Choroid plexus epithelial cell (primary cell): ENCODE measurements at regions not wholly inside any gene's neighbourhood (a gene's known extent, or its start where the extent isn't known, plus 50 kb on each side); places are given as distances from the start of the nearest gene placed in this dataset.

ENCODE experiments used
- DNase-seq: peaks from one replicate; pipeline ENCODE4 v3.0.0-alpha.2; 2010; ENCODE audit warnings: low read depth
- H3K4me3 ChIP-seq: 2 replicates; pipeline ENCODE4 v1.5.1; 2011; ENCODE audit warnings: low read depth, mild to moderate bottlenecking, control low read depth, low read length, moderate library complexity
- CTCF ChIP-seq: conservative IDR thresholded peaks from 2 replicates; pipeline ENCODE4 v1.5.1; 2011; ENCODE audit warnings: low read depth, mild to moderate bottlenecking, control low read depth, inconsistent platforms, low read length, moderate library complexity

GRCh38 chr9:89659891-89660685 lies 55.3 kb downstream of the GADD45G start:
- TF ChIP-seq CTCF: no peak
- H3K4me3 ChIP-seq: no peak overlapping the region
- no peak for DNase-seq

- DNase-seq: no peak
These were observed 56.7 kb downstream of the GADD45G start for GRCh38 chr9:89661391-89661949.

GRCh38 chr9:89661956-89662717 lies 57.3 kb downstream of the GADD45G start:
- TF ChIP-seq CTCF: no peak
- peak overlapping the region; percentile 61 for H3K4me3 ChIP-seq
- peak; percentile 98 for DNase-seq

More at GRCh38 chr9:89661391-89661949, 56.7 kb downstream of the GADD45G start:
- no peak overlapping the region for H3K4me3 ChIP-seq
- no peak for TF ChIP-seq CTCF

DNA sequence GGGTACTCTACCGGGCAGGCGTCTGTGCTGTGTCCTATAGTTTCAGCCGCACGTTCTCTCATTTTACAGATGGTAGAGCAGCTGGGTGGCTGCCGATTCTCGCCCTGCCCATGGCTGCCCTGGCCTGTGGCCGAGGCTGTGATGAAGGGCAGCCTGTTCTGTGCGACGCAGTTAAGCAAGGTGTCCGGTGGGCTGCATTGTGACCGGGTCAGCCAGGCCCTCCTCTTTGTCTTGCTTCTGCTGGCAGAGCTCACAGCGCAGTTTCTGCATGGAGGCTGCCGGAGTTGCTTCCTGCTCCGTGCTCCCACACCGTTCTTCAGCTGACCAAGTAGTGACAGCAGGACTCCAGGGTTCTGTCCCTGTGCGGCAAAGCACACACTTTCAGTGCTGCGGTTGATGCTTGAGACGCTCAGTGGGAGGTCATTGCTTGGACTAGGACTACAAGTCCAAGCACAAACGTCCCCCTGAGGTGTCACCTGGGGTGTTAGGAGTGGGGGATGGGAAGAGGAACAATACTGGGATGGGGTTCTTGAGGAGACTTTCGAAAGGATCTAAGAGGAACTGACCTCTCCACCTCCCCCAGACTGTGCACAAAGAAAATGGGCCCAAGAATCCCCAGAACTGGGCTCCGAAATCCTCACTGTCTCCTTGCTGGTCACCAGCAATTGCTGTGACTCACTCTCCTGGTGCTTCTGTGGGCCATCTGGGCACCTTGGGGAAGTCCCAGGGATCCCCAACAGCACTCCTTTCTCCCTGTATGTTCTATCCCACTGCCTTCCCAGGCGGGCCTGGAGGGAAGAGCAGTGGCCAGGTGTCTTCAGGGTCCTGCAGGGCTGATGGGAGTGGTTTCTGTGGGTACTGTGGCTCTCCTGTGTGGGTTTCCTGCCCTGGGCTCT lies 58.2 kb downstream of the GADD45G start:
- peak overlapping the region; percentile 61 for H3K4me3 ChIP-seq
- DNase-seq: no peak
- TF ChIP-seq CTCF: no peak

DNA sequence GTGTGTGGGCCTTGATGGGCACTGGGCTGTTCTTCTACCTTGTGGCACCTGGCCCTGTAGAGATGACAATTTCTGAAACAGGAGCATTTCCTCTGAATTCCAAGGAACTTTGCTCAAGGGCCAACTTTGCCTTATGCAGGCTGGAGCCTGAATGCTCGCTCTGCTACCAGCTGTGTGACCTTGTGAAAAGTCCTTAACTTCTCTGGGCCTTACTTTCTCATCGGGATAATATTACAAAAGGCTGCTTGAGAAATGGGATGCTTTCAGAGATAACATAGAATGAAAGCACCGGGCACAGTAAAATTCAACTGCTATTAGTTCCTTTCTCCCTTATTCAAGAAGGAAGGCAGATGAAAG lies 58.8 kb downstream of the GADD45G start:
- DNase-seq: no peak
- no peak for TF ChIP-seq CTCF
- H3K4me3 ChIP-seq: no peak overlapping the region

DNA sequence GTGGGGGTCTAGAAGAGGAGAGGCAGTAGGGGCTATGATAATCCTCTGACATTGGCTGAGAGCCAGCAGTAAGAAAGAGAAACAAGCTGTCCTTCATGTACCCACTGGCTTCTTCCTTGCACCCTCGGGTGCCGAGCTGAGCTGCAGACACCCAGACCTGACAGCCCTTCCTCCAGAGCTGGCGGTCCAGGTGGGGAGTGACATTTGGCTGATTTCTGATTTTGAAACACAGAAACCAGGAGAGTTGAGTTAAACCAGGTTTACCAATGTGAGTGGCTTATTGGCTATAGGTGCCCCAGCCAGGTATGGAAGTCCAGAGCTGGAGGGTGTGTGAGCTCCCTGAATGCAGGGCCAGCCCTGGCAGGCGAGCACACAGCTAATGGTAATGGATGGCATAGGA lies 59.2 kb downstream of the GADD45G start:
- no peak for DNase-seq
- H3K4me3 ChIP-seq: no peak overlapping the region
- TF ChIP-seq CTCF: no peak
